ENCODE measurements at regions not wholly inside any gene's neighbourhood (a gene's known extent, or its start where the extent isn't known, plus 50 kb on each side); places are given as distances from the start of the nearest gene placed in this dataset.

DNA sequence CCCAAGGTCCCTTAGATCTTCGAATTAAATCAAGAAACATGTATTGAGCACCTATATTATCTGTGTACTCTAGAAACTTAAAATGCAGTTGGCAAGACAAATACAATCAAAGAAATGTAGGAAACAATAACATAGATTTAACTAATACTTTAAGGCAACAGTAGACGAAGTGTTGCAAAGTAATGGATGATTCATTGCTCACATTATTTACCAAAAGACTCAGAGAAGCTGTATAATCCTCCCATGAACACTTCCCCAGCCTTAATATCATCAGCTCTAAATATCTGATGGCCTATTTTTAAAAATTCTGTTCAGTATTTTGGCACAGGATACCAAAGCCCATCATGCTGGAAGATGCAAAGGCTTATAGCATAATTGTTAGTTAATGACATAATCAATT is 272.1 kb upstream of the TTC14 start:
- intact Hi-C loops (cut with micrococcal nuclease; ENCODE audit: unreplicated experiment) = no loop called here
- Histone ChIP-seq H3K4me3 (ENCODE audit: low read depth, low read length) (no peak overlapping the region), H3K9me3 (no peaks in the 10 kb centered on the region), H3K4me1 (no peaks in the 10 kb centered on the region), H3K36me3 (ENCODE audit: control insufficient read depth, insufficient read depth, low read length) (no peaks in the 10 kb centered on the region), H3K27me3 (replicated peaks; ENCODE audit: control insufficient read depth, insufficient read depth, low read length) (no peaks in the 10 kb centered on the region)
- Mint-ChIP-seq H3K4me3 (ENCODE audit: unreplicated experiment) (no peak overlapping the region), H3K9me3 (ENCODE audit: unreplicated experiment) (no peaks in the 10 kb centered on the region), H3K36me3 (ENCODE audit: insufficient read depth, unreplicated experiment) (no peaks in the 10 kb centered on the region), H3K4me1 (ENCODE audit: low read depth, unreplicated experiment) (no peaks in the 10 kb centered on the region), H3K27me3 (ENCODE audit: insufficient read depth, unreplicated experiment) (no peaks in the 10 kb centered on the region), H3K27ac (ENCODE audit: unreplicated experiment) (no peak overlapping the region)
- no peak for DNase-seq
- no TSS peak for BruUV-seq (replicated peaks)
- CTCF ChIA-PET = no interaction called here
- POLR2A ChIA-PET = interaction anchor here (0.6 kb wide), 1 partner anchor 272 kb away, joined by 3 read pairs; the partner anchor contains the start of gene TTC14
- TF ChIP-seq, protein P1, sequence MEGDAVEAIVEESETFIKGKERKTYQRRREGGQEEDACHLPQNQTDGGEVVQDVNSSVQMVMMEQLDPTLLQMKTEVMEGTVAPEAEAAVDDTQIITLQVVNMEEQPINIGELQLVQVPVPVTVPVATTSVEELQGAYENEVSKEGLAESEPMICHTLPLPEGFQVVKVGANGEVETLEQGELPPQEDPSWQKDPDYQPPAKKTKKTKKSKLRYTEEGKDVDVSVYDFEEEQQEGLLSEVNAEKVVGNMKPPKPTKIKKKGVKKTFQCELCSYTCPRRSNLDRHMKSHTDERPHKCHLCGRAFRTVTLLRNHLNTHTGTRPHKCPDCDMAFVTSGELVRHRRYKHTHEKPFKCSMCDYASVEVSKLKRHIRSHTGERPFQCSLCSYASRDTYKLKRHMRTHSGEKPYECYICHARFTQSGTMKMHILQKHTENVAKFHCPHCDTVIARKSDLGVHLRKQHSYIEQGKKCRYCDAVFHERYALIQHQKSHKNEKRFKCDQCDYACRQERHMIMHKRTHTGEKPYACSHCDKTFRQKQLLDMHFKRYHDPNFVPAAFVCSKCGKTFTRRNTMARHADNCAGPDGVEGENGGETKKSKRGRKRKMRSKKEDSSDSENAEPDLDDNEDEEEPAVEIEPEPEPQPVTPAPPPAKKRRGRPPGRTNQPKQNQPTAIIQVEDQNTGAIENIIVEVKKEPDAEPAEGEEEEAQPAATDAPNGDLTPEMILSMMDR (IDR thresholded peaks at IDR 0.05; ENCODE audit: insufficient read depth in 1 of 2, low read depth in 1 of 2, low read length in 1 of 2, severe bottlenecking in 1 of 2, unreplicated experiment in 1 of 2) = no peak

DNA sequence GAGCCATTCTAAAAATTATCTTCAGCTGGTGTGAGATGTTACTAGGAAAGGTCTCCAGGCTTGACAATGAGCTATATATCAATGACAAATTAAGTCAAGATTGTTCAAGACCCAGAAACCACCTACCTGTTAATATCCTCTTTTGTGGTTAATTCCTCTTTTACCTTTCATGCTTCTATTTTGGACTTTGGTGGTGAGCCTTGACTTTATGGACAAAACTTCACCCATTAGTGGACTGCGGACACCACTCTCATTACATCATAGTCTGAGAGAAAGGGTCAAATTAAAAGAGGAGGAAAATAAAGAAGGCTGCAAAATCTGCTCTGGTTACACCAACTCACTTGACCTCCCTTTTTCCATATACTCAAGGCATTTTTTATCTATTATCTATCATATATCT is 271.5 kb upstream of the TTC14 start:
- Mint-ChIP-seq H3K27ac (ENCODE audit: unreplicated experiment) (no peak overlapping the region), H3K4me1 (ENCODE audit: low read depth, unreplicated experiment) (no peaks in the 10 kb centered on the region), H3K4me3 (ENCODE audit: unreplicated experiment) (no peak overlapping the region), H3K36me3 (ENCODE audit: insufficient read depth, unreplicated experiment) (no peaks in the 10 kb centered on the region), H3K27me3 (ENCODE audit: insufficient read depth, unreplicated experiment) (no peaks in the 10 kb centered on the region), H3K9me3 (ENCODE audit: unreplicated experiment) (no peaks in the 10 kb centered on the region)
- no peaks in the 10 kb centered on the region for H3K36me3 ChIP-seq (ENCODE audit: control insufficient read depth, insufficient read depth, low read length)
- intact Hi-C loops (cut with micrococcal nuclease; ENCODE audit: unreplicated experiment) = no loop called here
- TF ChIP-seq, protein P1 (IDR thresholded peaks at IDR 0.05; ENCODE audit: insufficient read depth in 1 of 2, low read depth in 1 of 2, low read length in 1 of 2, severe bottlenecking in 1 of 2, unreplicated experiment in 1 of 2) = no peak
- no peak overlapping the region for H3K4me3 ChIP-seq (ENCODE audit: low read depth, low read length)
- DNase-seq = no peak
- no peaks in the 10 kb centered on the region for H3K9me3 ChIP-seq
- ChIA-PET CTCF (no interaction called here), POLR2A (no interaction called here)
- H3K27me3 ChIP-seq (replicated peaks; ENCODE audit: control insufficient read depth, insufficient read depth, low read length) = no peaks in the 10 kb centered on the region
- BruUV-seq (replicated peaks) = no TSS peak
- H3K4me1 ChIP-seq = no peaks in the 10 kb centered on the region

DNA sequence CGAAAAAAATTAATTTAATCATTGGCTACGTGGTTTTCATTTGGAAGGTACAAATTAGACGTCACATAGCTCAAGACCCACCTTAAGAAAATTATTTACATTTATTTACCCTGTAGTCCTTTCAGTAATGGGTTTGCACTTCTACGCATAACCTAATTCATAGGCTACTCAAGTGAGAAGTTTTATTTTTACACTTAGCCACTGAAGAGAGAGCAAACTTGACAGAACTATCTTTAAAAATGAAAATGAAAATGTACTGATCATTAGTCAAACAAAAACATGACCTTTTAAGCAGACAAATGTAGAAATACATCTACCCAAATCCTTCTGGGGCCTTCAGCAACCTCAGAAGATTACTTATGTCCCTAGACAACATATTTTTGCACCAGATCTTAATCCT is 269.4 kb upstream of the TTC14 start:
- Histone ChIP-seq H3K4me1 (no peaks in the 10 kb centered on the region), H3K4me3 (ENCODE audit: low read depth, low read length) (no peak overlapping the region), H3K27me3 (replicated peaks; ENCODE audit: control insufficient read depth, insufficient read depth, low read length) (no peaks in the 10 kb centered on the region), H3K9me3 (no peaks in the 10 kb centered on the region), H3K36me3 (ENCODE audit: control insufficient read depth, insufficient read depth, low read length) (no peaks in the 10 kb centered on the region)
- CTCF ChIA-PET = no interaction called here
- intact Hi-C loops (cut with micrococcal nuclease; ENCODE audit: unreplicated experiment) = no loop called here
- POLR2A ChIA-PET = no interaction called here
- Mint-ChIP-seq H3K4me3 (ENCODE audit: unreplicated experiment) (no peak overlapping the region), H3K4me1 (ENCODE audit: low read depth, unreplicated experiment) (no peaks in the 10 kb centered on the region), H3K27ac (ENCODE audit: unreplicated experiment) (no peak overlapping the region), H3K9me3 (ENCODE audit: unreplicated experiment) (no peaks in the 10 kb centered on the region), H3K36me3 (ENCODE audit: insufficient read depth, unreplicated experiment) (no peaks in the 10 kb centered on the region), H3K27me3 (ENCODE audit: insufficient read depth, unreplicated experiment) (no peaks in the 10 kb centered on the region)
- TF ChIP-seq, protein P1 (IDR thresholded peaks at IDR 0.05; ENCODE audit: insufficient read depth in 1 of 2, low read depth in 1 of 2, low read length in 1 of 2, severe bottlenecking in 1 of 2, unreplicated experiment in 1 of 2) = no peak
- no TSS peak for BruUV-seq (replicated peaks)
- no peak for DNase-seq

Data from Caco-2 (cell line).